MM.1S (cell line): ENCODE measurements at regions not wholly inside any gene's neighbourhood (a gene's known extent, or its start where the extent isn't known, plus 50 kb on each side); places are given as distances from the start of the nearest gene placed in this dataset.

Source experiments
- DNase-seq: peaks from one replicate; pipeline ENCODE4 v3.0.0-alpha.2; 2015
- H2AFZ ChIP-seq: fragments of 300-600 bp; sonication (generic); 2 replicates; pipeline ENCODE4 v1.6.0; 2016; ENCODE audit warnings: antibody characterized with exemption, low read length
- H3F3A ChIP-seq: fragments of 300-600 bp; sonication (generic); 2 replicates; pipeline ENCODE4 v1.6.1; 2016; ENCODE audit warnings: mild to moderate bottlenecking, antibody characterized with exemption, low read length, moderate library complexity, mixed read lengths; ENCODE audit not compliant: insufficient read depth
- H3K27ac ChIP-seq: fragments of 300-600 bp; sonication (generic); 2 replicates; pipeline ENCODE4 v1.5.1; 2016; ENCODE audit warnings: mild to moderate bottlenecking, low read length
- H3K27me3 ChIP-seq: fragments of 300-600 bp; sonication (generic); replicated peaks from 2 replicates; pipeline ENCODE4 v1.6.0; 2016; ENCODE audit warnings: low read length; ENCODE audit not compliant: insufficient read depth
- H3K36me3 ChIP-seq: fragments of 300-600 bp; sonication (generic); replicated peaks from 2 replicates; pipeline ENCODE4 v1.6.1; 2016; ENCODE audit warnings: mild to moderate bottlenecking, low read length, mixed read lengths; ENCODE audit not compliant: insufficient read depth
- H3K4me1 ChIP-seq: fragments of 300-600 bp; sonication (generic); 2 replicates; pipeline ENCODE4 v1.6.1; 2016; ENCODE audit warnings: low read length, mixed read lengths
- H3K4me2 ChIP-seq: fragments of 300-600 bp; sonication (generic); 2 replicates; pipeline ENCODE4 v1.6.0; 2016; ENCODE audit warnings: low read depth, low read length
- H3K4me3 ChIP-seq: fragments of 300-600 bp; sonication (generic); 2 replicates; pipeline ENCODE4 v1.5.1; 2016; ENCODE audit warnings: low read length, mixed read lengths
- H3K79me2 ChIP-seq: fragments of 300-600 bp; sonication (generic); 2 replicates; pipeline ENCODE4 v1.6.1; 2016; ENCODE audit warnings: mixed run types, low read length, mixed read lengths
- H3K9ac ChIP-seq: fragments of 300-600 bp; sonication (generic); 2 replicates; pipeline ENCODE4 v1.6.1; 2016; ENCODE audit warnings: low read length, mixed read lengths
- H3K9me2 ChIP-seq: fragments of 300-600 bp; sonication (generic); replicated peaks from 2 replicates; pipeline ENCODE4 v1.6.1; 2016; ENCODE audit warnings: mild to moderate bottlenecking, low read length, mixed read lengths; ENCODE audit not compliant: insufficient read depth
- H3K9me3 ChIP-seq: fragments of 300-600 bp; sonication (generic); replicated peaks from 2 replicates; pipeline ENCODE4 v1.6.1; 2016; ENCODE audit warnings: mild to moderate bottlenecking, low read length, mixed read lengths; ENCODE audit not compliant: insufficient read depth
- H4K20me1 ChIP-seq: fragments of 300-600 bp; sonication (generic); 2 replicates; pipeline ENCODE4 v1.6.1; 2016; ENCODE audit warnings: mild to moderate bottlenecking, low read length, moderate library complexity, mixed read lengths; ENCODE audit not compliant: insufficient read depth
- EZH2 ChIP-seq: fragments of 300-600 bp; sonication (generic); optimal IDR thresholded peaks from 2 replicates; pipeline ENCODE3; 2017; ENCODE audit warnings: low read depth, mild to moderate bottlenecking, antibody characterized with exemption, low read length, mixed read lengths
- EZH2phosphoT487 ChIP-seq: fragments of 300-600 bp; sonication (generic); IDR thresholded peaks from 2 replicates; pipeline ENCODE4 v1.6.1; 2018; ENCODE audit warnings: antibody characterized with exemption, low read length
- TF ChIP-seq, protein P1 (sequence below): fragments of 300-600 bp; sonication (generic); IDR thresholded peaks from 2 replicates; pipeline ENCODE4 v1.5.1; 2016; ENCODE audit warnings: antibody characterized with exemption, low read length, mixed read lengths

DNA sequence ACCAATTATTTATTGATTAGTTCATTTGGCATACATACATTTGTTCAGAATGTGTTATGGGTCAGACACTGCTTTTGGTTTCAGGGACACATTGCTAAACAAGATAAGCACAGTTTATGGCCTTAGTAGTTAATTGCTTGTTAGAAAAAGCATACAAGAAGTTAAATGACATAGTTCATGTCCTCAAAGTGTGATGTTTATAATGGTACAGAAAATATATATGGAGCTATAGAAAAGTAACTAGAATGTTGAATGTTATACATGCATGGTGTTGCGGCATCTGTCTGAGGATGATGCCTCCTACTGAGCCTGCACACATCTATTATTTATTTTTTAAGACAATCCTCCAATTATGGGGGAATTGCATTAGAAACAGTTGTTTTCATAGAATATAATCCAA, 1476.3 kb upstream of the PCDH7 start:
- DNase-seq, result no peak

DNA sequence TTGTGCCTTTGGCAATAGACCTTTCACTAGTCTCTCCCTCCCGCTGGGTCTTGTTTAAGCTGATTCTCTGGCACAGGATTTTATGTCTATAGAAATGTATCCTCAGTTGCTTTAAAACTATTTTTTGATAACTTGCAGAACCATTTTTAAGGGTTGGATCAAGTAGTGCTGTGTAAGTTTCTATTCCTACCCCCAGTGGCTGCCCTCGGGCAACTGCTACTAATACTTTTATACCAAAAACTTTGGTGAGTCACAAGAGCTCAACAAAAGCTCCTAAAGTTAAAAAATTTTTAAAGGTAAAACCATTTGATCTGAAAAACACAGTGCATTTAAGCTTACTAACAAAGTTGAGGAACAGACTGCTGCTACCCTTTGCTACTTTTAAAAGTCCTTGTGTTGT, 1460.6 kb upstream of the PCDH7 start:
- no peaks in the 10 kb centered on the region for H3K79me2 ChIP-seq
- H3K9ac ChIP-seq, result no peak overlapping the region
- TF ChIP-seq, protein P1, sequence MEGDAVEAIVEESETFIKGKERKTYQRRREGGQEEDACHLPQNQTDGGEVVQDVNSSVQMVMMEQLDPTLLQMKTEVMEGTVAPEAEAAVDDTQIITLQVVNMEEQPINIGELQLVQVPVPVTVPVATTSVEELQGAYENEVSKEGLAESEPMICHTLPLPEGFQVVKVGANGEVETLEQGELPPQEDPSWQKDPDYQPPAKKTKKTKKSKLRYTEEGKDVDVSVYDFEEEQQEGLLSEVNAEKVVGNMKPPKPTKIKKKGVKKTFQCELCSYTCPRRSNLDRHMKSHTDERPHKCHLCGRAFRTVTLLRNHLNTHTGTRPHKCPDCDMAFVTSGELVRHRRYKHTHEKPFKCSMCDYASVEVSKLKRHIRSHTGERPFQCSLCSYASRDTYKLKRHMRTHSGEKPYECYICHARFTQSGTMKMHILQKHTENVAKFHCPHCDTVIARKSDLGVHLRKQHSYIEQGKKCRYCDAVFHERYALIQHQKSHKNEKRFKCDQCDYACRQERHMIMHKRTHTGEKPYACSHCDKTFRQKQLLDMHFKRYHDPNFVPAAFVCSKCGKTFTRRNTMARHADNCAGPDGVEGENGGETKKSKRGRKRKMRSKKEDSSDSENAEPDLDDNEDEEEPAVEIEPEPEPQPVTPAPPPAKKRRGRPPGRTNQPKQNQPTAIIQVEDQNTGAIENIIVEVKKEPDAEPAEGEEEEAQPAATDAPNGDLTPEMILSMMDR, result no peak
- TF ChIP-seq EZH2, result no peak
- no peak for TF ChIP-seq EZH2phosphoT487
- no peaks in the 10 kb centered on the region for H4K20me1 ChIP-seq
- H3K4me2 ChIP-seq, result no peak overlapping the region
- no peak for DNase-seq
- H3K36me3 ChIP-seq, result no peaks in the 10 kb centered on the region
- no peak overlapping the region for H3K27ac ChIP-seq
- no peaks in the 10 kb centered on the region for H3K27me3 ChIP-seq
- no peaks in the 10 kb centered on the region for H3K4me1 ChIP-seq
- H2AFZ ChIP-seq, result no peak overlapping the region
- no peaks in the 10 kb centered on the region for H3F3A ChIP-seq
- no peaks in the 10 kb centered on the region for H3K9me2 ChIP-seq
- H3K9me3 ChIP-seq, result no peaks in the 10 kb centered on the region
- no peak overlapping the region for H3K4me3 ChIP-seq

More for the DNA sequence above, 1476.3 kb upstream of the PCDH7 start:
- Histone ChIP-seq H3K27ac (no peak overlapping the region), H3K36me3 (no peaks in the 10 kb centered on the region), H3K4me3 (no peak overlapping the region), H3K9me3 (no peaks in the 10 kb centered on the region), H4K20me1 (no peaks in the 10 kb centered on the region), H2AFZ (no peak overlapping the region), H3K4me1 (no peaks in the 10 kb centered on the region), H3K4me2 (no peak overlapping the region), H3K9me2 (no peaks in the 10 kb centered on the region), H3K9ac (no peak overlapping the region), H3K27me3 (no peaks in the 10 kb centered on the region), H3F3A (no peaks in the 10 kb centered on the region), H3K79me2 (no peaks in the 10 kb centered on the region)
- TF ChIP-seq EZH2phosphoT487 (no peak), EZH2 (no peak)
- TF ChIP-seq, protein P1, result no peak

DNA sequence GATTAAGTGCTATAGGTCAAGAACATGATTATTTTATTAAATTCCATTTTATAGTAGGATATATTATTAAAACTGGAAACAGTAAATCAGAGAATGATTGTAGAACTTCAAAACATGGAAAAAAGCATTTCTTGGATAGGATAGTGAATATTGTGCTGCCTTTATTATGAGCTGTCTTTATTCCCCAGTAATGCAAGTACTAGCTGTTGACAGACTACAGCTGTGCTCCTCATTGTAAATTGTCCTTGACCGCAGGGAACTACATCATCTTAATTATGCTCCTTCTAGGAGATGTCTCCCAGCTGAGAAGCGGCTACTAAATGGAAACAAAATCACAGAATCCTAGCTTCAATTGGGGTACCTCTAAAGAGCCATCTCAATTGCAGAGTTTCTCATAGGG, 1457.2 kb upstream of the PCDH7 start:
- Histone ChIP-seq H3K27me3 (no peaks in the 10 kb centered on the region), H3F3A (no peaks in the 10 kb centered on the region), H3K36me3 (no peaks in the 10 kb centered on the region), H3K9ac (no peak overlapping the region), H2AFZ (no peak overlapping the region), H4K20me1 (no peaks in the 10 kb centered on the region), H3K79me2 (no peaks in the 10 kb centered on the region), H3K4me2 (no peak overlapping the region), H3K27ac (no peak overlapping the region), H3K4me3 (no peak overlapping the region), H3K9me2 (no peaks in the 10 kb centered on the region), H3K4me1 (no peaks in the 10 kb centered on the region), H3K9me3 (no peaks in the 10 kb centered on the region)
- TF ChIP-seq EZH2phosphoT487 (no peak), EZH2 (no peak)
- TF ChIP-seq, protein P1, result no peak
- no peak for DNase-seq
